Stimulated activated memory B cell treated with anti-CD40 and anti-IgM and Interleukin-4, amounts not matched to agents 10 μg/mL and 1 μg/mL and 100 μg/mL, for 72 hours (primary cell): ENCODE measurements at regions not wholly inside any gene's neighbourhood (a gene's known extent, or its start where the extent isn't known, plus 50 kb on each side); places are given as distances from the start of the nearest gene placed in this dataset.
"Not testable (repeated sequence)": the region's sequence is repeated elsewhere in the genome, so short reads cannot be mapped to it uniquely, and the experiment has no call there.

ENCODE experiments used
- ATAC-seq: fragments of 150-1000 bp; cut with Tn5 transposase; 2 replicates; pipeline ENCODE4 v1.10.0; 2021
- H3K27ac Mint-ChIP-seq: one replicate; pipeline ENCODE4 v1.8.0; 2022; ENCODE audit warnings: mild to moderate bottlenecking, mixed read lengths
- H3K27me3 Mint-ChIP-seq: one replicate; pipeline ENCODE4 v1.8.0; 2022; ENCODE audit warnings: mixed read lengths
- H3K36me3 Mint-ChIP-seq: one replicate; pipeline ENCODE4 v1.8.0; 2022; ENCODE audit warnings: mixed read lengths
- H3K4me1 Mint-ChIP-seq: one replicate; pipeline ENCODE4 v1.8.0; 2022; ENCODE audit warnings: mixed read lengths
- H3K4me3 Mint-ChIP-seq: one replicate; pipeline ENCODE4 v1.8.0; 2022; ENCODE audit warnings: mild to moderate bottlenecking, moderate library complexity, mixed read lengths
- H3K9me3 Mint-ChIP-seq: one replicate; pipeline ENCODE4 v1.8.0; 2022; ENCODE audit warnings: mixed read lengths

GRCh38 chr4:126144543-126145237 lies 829.9 kb downstream of the FAT4 start:
- peaks cover 4% of the 10 kb centered on the region for H3K9me3 Mint-ChIP-seq
- no peaks in the 10 kb centered on the region for H3K27me3 Mint-ChIP-seq
- no peak for ATAC-seq
- no peak overlapping the region for H3K27ac Mint-ChIP-seq
- no peaks in the 10 kb centered on the region for H3K4me1 Mint-ChIP-seq
- no peaks in the 10 kb centered on the region for H3K36me3 Mint-ChIP-seq
- no peak overlapping the region for H3K4me3 Mint-ChIP-seq

GRCh38 chr4:126168484-126168883 lies 853.7 kb downstream of the FAT4 start:
- Mint-ChIP-seq H3K4me1 (no peaks in the 10 kb centered on the region), H3K27ac (no peak overlapping the region), H3K36me3 (no peaks in the 10 kb centered on the region), H3K9me3 (no peaks in the 10 kb centered on the region), H3K4me3 (no peak overlapping the region), H3K27me3 (no peaks in the 10 kb centered on the region)
- ATAC-seq = no peak

DNA sequence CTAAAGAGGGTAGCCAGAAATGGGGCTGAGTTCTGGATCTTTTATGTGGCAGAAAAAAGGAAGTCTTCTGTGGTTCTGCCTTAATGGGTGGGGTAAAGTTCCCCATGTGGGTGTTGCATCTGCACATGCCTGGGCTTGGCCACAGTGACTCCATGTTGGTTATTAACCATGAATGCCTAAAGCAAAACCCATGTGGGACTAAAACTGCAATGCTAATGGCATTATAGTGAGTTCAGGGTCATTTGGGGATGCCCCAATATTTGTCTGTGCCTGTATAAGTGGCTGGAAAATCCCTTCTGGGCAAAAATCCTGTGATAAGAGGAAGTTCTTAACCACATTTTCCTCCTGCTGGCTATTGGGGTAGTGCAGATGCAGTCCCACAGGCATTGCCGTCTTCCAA lies 857.4 kb downstream of the FAT4 start:
- H3K27me3 Mint-ChIP-seq = no peaks in the 10 kb centered on the region
- no peak overlapping the region for H3K27ac Mint-ChIP-seq
- H3K36me3 Mint-ChIP-seq = no peaks in the 10 kb centered on the region
- no peak overlapping the region for H3K4me3 Mint-ChIP-seq
- H3K9me3 Mint-ChIP-seq = peaks cover 2% of the 10 kb centered on the region
- ATAC-seq = no peak
- H3K4me1 Mint-ChIP-seq = no peaks in the 10 kb centered on the region

GRCh38 chr4:126174627-126175026 lies 859.9 kb downstream of the FAT4 start:
- Mint-ChIP-seq H3K27ac (no peak overlapping the region), H3K27me3 (no peaks in the 10 kb centered on the region), H3K9me3 (peaks cover 5% of the 10 kb centered on the region), H3K4me3 (no peak overlapping the region), H3K36me3 (no peaks in the 10 kb centered on the region), H3K4me1 (no peaks in the 10 kb centered on the region)
- no peak for ATAC-seq

GRCh38 chr4:126180642-126181041 lies 865.9 kb downstream of the FAT4 start:
- Mint-ChIP-seq H3K27me3 (no peaks in the 10 kb centered on the region), H3K4me3 (no peak overlapping the region), H3K27ac (no peak overlapping the region), H3K4me1 (no peaks in the 10 kb centered on the region), H3K9me3 (peaks cover 11% of the 10 kb centered on the region), H3K36me3 (no peaks in the 10 kb centered on the region)
- ATAC-seq = no peak

- Mint-ChIP-seq H3K27me3 (no peaks in the 10 kb centered on the region), H3K4me3 (no peak overlapping the region), H3K4me1 (no peaks in the 10 kb centered on the region), H3K9me3 (peaks cover 7% of the 10 kb centered on the region), H3K36me3 (no peaks in the 10 kb centered on the region), H3K27ac (no peak overlapping the region)
- ATAC-seq = no peak
Observed at GRCh38 chr4:126182336-126182735, 867.6 kb downstream of the FAT4 start.

GRCh38 chr4:126182786-126183185 lies 868.0 kb downstream of the FAT4 start:
- peaks cover 6% of the 10 kb centered on the region for H3K9me3 Mint-ChIP-seq
- no peak overlapping the region for H3K4me3 Mint-ChIP-seq
- no peak overlapping the region for H3K27ac Mint-ChIP-seq
- no peak for ATAC-seq
- H3K4me1 Mint-ChIP-seq = no peaks in the 10 kb centered on the region
- H3K27me3 Mint-ChIP-seq = no peaks in the 10 kb centered on the region
- H3K36me3 Mint-ChIP-seq = no peaks in the 10 kb centered on the region

DNA sequence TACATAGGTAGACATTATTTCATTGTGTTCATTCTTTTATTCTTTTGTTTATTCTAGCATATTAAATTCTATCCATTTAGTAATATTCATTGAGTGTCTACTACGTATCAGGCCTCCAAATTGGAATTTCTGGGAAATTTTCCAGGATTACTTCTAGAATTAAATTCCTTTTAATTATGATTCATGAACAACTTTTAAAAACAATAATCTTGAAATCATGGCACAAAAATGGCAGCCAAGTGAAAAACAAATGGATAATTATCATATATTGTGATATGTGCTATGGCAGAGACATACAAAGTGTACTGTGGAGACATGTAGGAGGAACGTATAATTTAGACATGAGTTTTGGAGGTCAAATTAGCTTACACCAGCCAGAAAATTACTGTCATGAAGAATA lies 868.5 kb downstream of the FAT4 start:
- Mint-ChIP-seq H3K4me1 (no peaks in the 10 kb centered on the region), H3K27me3 (no peaks in the 10 kb centered on the region), H3K9me3 (peaks cover 6% of the 10 kb centered on the region), H3K27ac (no peak overlapping the region), H3K4me3 (no peak overlapping the region), H3K36me3 (no peaks in the 10 kb centered on the region)
- no peak for ATAC-seq

- Mint-ChIP-seq H3K36me3 (no peaks in the 10 kb centered on the region), H3K4me3 (no peak overlapping the region), H3K27ac (no peak overlapping the region), H3K4me1 (no peaks in the 10 kb centered on the region), H3K9me3 (no peaks in the 10 kb centered on the region), H3K27me3 (no peaks in the 10 kb centered on the region)
- no peak for ATAC-seq
Observed at GRCh38 chr4:126191536-126191935, 876.8 kb downstream of the FAT4 start.

- H3K27me3 Mint-ChIP-seq = no peaks in the 10 kb centered on the region
- H3K9me3 Mint-ChIP-seq = no peaks in the 10 kb centered on the region
- no peaks in the 10 kb centered on the region for H3K36me3 Mint-ChIP-seq
- no peaks in the 10 kb centered on the region for H3K4me1 Mint-ChIP-seq
- ATAC-seq = no peak
- H3K4me3 Mint-ChIP-seq = no peak overlapping the region
- H3K27ac Mint-ChIP-seq = no peak overlapping the region
Observed at GRCh38 chr4:126192506-126192905, 877.8 kb downstream of the FAT4 start.

DNA sequence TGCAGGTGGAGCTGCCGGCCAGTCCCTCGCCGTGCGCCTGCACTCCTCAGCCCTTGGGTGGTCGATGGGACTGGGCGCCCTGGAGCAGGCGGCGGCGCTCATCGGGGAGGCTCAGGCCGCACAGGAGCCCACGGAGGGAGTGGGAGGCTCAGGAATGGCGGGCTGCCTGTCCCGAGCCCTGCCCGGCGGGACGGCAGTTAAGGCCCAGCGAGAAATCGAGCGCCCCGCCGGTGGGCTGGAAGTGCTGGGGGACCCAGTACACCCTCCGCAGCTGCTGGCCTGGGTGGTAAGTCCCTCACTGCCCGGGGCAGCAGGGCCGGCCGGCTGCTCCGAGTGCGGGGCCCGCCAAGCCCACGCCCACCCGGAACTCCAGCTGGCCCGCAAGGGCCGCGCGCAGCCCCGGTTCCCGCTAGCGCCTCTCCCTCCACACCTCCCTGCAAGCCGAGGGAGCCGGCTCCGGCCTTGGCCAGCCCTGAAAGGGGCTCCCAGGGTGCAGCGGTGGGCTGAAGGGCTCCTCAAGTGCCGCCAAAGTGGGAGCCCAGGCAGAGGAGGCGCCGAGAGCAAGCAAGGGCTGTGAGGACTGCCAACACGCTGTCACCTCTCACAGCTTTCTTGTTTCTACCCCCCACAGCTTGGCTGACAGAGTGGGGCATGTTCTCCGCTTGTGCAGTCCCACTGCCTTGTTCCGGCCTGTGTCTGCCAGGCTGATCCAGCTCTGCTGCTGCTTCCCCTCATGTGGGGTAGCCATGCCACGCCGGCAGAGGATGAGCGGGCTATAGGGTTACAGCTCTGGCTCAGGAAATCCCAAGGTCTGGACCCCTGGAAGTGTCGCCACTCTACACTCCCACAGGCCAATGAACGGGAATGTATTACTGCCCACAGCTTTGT lies 886.7 kb downstream of the FAT4 start:
- not testable (repeated sequence) for ATAC-seq, H3K36me3 Mint-ChIP-seq, H3K27me3 Mint-ChIP-seq, H3K4me3 Mint-ChIP-seq, H3K9me3 Mint-ChIP-seq, H3K4me1 Mint-ChIP-seq, H3K27ac Mint-ChIP-seq

GRCh38 chr4:126202226-126202625 lies 887.5 kb downstream of the FAT4 start:
- no peaks in the 10 kb centered on the region for H3K36me3 Mint-ChIP-seq
- no peaks in the 10 kb centered on the region for H3K27me3 Mint-ChIP-seq
- ATAC-seq = no peak
- no peaks in the 10 kb centered on the region for H3K4me1 Mint-ChIP-seq
- H3K4me3 Mint-ChIP-seq = no peak overlapping the region
- peaks cover 8% of the 10 kb centered on the region for H3K9me3 Mint-ChIP-seq
- no peak overlapping the region for H3K27ac Mint-ChIP-seq

GRCh38 chr4:126207910-126208309 lies 893.2 kb downstream of the FAT4 start:
- H3K4me3 Mint-ChIP-seq = no peak overlapping the region

GRCh38 chr4:126209147-126209546 lies 894.4 kb downstream of the FAT4 start:
- H3K9me3 Mint-ChIP-seq = peaks cover 3% of the 10 kb centered on the region
- no peak overlapping the region for H3K4me3 Mint-ChIP-seq
- no peaks in the 10 kb centered on the region for H3K36me3 Mint-ChIP-seq
- H3K4me1 Mint-ChIP-seq = no peaks in the 10 kb centered on the region
- H3K27me3 Mint-ChIP-seq = no peaks in the 10 kb centered on the region
- H3K27ac Mint-ChIP-seq = no peak overlapping the region
- ATAC-seq = no peak

More at GRCh38 chr4:126207910-126208309, 893.2 kb downstream of the FAT4 start:
- no peak overlapping the region for H3K27ac Mint-ChIP-seq
- no peaks in the 10 kb centered on the region for H3K4me1 Mint-ChIP-seq
- no peaks in the 10 kb centered on the region for H3K27me3 Mint-ChIP-seq
- H3K36me3 Mint-ChIP-seq = no peaks in the 10 kb centered on the region
- no peak for ATAC-seq
- peaks cover 3% of the 10 kb centered on the region for H3K9me3 Mint-ChIP-seq

DNA sequence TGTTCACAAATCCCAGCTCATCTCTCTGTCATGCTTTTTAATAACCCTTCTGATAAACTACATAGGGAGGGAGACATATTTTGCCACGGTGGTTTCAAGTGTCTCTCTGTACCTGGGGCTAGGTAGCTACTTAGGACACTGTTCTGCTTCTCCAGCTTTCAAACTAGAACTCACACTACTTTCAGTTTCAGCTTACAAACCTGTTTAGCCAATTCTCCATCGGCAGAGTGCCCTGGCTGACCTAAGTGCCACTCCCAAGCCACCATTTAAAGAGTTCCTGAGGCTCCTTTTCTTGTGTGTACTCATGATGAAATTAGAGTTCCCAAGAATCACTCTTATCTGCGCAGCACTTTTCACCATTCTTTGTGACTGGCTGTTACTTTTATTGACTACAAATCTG lies 899.2 kb downstream of the FAT4 start:
- H3K9me3 Mint-ChIP-seq = no peaks in the 10 kb centered on the region
- no peaks in the 10 kb centered on the region for H3K4me1 Mint-ChIP-seq
- ATAC-seq = no peak
- no peak overlapping the region for H3K4me3 Mint-ChIP-seq
- no peak overlapping the region for H3K27ac Mint-ChIP-seq
- H3K27me3 Mint-ChIP-seq = no peaks in the 10 kb centered on the region
- H3K36me3 Mint-ChIP-seq = no peaks in the 10 kb centered on the region

DNA sequence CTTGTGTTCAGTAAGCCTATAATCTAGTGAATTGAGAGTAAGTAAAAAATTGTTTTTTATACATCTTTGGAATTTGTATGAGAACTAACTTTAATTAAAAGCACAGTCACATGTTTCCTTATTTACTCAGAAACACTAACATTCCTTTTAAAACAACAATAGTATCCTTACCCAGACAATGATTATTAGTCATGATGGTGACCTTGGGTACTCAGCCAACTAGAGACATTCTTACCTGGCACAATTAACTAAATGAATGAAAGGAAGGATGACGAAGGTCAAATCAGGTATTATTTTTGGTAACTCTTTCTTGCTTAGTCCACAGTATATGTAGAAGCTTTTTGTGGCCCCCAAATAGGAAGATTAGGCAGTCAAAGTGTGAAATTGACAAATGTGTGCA lies 901.0 kb downstream of the FAT4 start:
- no peaks in the 10 kb centered on the region for H3K27me3 Mint-ChIP-seq
- H3K9me3 Mint-ChIP-seq = no peaks in the 10 kb centered on the region
- no peak for ATAC-seq
- no peak overlapping the region for H3K27ac Mint-ChIP-seq
- no peak overlapping the region for H3K4me3 Mint-ChIP-seq
- H3K36me3 Mint-ChIP-seq = no peaks in the 10 kb centered on the region
- H3K4me1 Mint-ChIP-seq = no peaks in the 10 kb centered on the region
